GM23338 (cell line): ENCODE measurements at regions not wholly inside any gene's neighbourhood (a gene's known extent, or its start where the extent isn't known, plus 50 kb on each side); places are given as distances from the start of the nearest gene placed in this dataset.

ENCODE experiments used
- ATAC-seq: fragments of 200-7000 bp; cut with Tn5 transposase; 3 replicates; pipeline ENCODE4 v1.9.1; 2020
- DNase-seq: peaks from one replicate; pipeline ENCODE4 v3.0.0-alpha.2; 2015; ENCODE audit warnings: low spot score
- H2AFZ ChIP-seq: fragments of 200-600 bp; sonication (generic); 2 replicates; pipeline ENCODE4 v1.8.0; 2016; ENCODE audit warnings: antibody characterized with exemption, mild to moderate bottlenecking, moderate library complexity
- H3F3A ChIP-seq: fragments of 200-600 bp; sonication (generic); replicated peaks from 2 replicates; pipeline ENCODE4 v1.8.0; 2017; ENCODE audit warnings: antibody characterized with exemption, mixed run types, low read depth
- H3K27ac ChIP-seq: fragments of 200-600 bp; sonication (generic); 2 replicates; pipeline ENCODE4 v1.6.1; 2016; ENCODE audit warnings: low read depth
- H3K27me3 ChIP-seq: fragments of 200-600 bp; sonication (generic); 2 replicates; pipeline ENCODE4 v1.8.0; 2016; ENCODE audit warnings: mild to moderate bottlenecking, mixed run types, moderate library complexity; ENCODE audit not compliant: insufficient read depth
- H3K36me3 ChIP-seq: fragments of 200-600 bp; sonication (generic); 2 replicates; pipeline ENCODE4 v1.8.0; 2016; ENCODE audit warnings: mild to moderate bottlenecking; ENCODE audit not compliant: insufficient read depth
- H3K4me1 ChIP-seq: fragments of 200-600 bp; sonication (generic); 2 replicates; pipeline ENCODE4 v1.8.0; 2016; ENCODE audit warnings: mild to moderate bottlenecking, moderate library complexity; ENCODE audit not compliant: insufficient read depth
- H3K4me2 ChIP-seq: fragments of 200-600 bp; sonication (generic); 2 replicates; pipeline ENCODE4 v1.7.1; 2017; ENCODE audit warnings: mixed run types
- H3K4me3 ChIP-seq: fragments of 200-600 bp; sonication (generic); 2 replicates; pipeline ENCODE4 v1.6.1; 2016; ENCODE audit warnings: mixed run types
- H3K79me2 ChIP-seq: fragments of 200-600 bp; sonication (generic); replicated peaks from 2 replicates; pipeline ENCODE4 v1.8.0; 2017; ENCODE audit warnings: mild to moderate bottlenecking; ENCODE audit not compliant: insufficient read depth
- H3K9me2 ChIP-seq: fragments of 200-600 bp; sonication (generic); 2 replicates; pipeline ENCODE4 v1.8.0; 2017; ENCODE audit not compliant: insufficient read depth
- H4K20me1 ChIP-seq: fragments of 200-600 bp; sonication (generic); replicated peaks from 2 replicates; pipeline ENCODE4 v1.8.0; 2017; ENCODE audit warnings: mild to moderate bottlenecking; ENCODE audit not compliant: insufficient read depth
- H3K27ac Mint-ChIP-seq: 2 replicates; pipeline ENCODE4 v1.8.0; 2020; ENCODE audit warnings: inconsistent platforms, mild to moderate bottlenecking, moderate library complexity, mixed read lengths
- H3K27me3 Mint-ChIP-seq: 3 replicates; pipeline ENCODE4 v1.8.0; 2022; ENCODE audit warnings: low read depth, mild to moderate bottlenecking, moderate library complexity, mixed read lengths, inconsistent platforms; ENCODE audit not compliant: insufficient read depth, poor library complexity
- H3K36me3 Mint-ChIP-seq: 3 replicates; pipeline ENCODE4 v1.8.0; 2021; ENCODE audit warnings: low read depth, mild to moderate bottlenecking, inconsistent platforms, moderate library complexity, mixed read lengths
- H3K4me1 Mint-ChIP-seq: 3 replicates; pipeline ENCODE4 v1.8.0; 2020; ENCODE audit warnings: mild to moderate bottlenecking, inconsistent platforms, mixed read lengths
- H3K4me3 Mint-ChIP-seq: 3 replicates; pipeline ENCODE4 v1.8.0; 2021; ENCODE audit warnings: moderate library complexity, mild to moderate bottlenecking, inconsistent platforms, mixed read lengths
- H3K9me3 Mint-ChIP-seq: 3 replicates; pipeline ENCODE4 v1.8.0; 2020; ENCODE audit warnings: moderate library complexity, mild to moderate bottlenecking, inconsistent platforms, mixed read lengths
- EZH2 ChIP-seq: fragments of 200-600 bp; sonication (generic); IDR thresholded peaks from one replicate; pipeline ENCODE4 v1.8.0; 2017; ENCODE audit warnings: antibody characterized with exemption, mild to moderate bottlenecking, low read depth; ENCODE audit not compliant: unreplicated experiment
- EZH2phosphoT487 ChIP-seq: fragments of 200-600 bp; sonication (generic); IDR thresholded peaks from one replicate; pipeline ENCODE4 v1.8.1; 2018; ENCODE audit warnings: antibody characterized with exemption; ENCODE audit not compliant: unreplicated experiment
- JUNB ChIP-seq: IDR thresholded peaks from one replicate; pipeline ENCODE4 v1.6.1; 2016; ENCODE audit warnings: antibody characterized with exemption; ENCODE audit not compliant: unreplicated experiment
- NANOG ChIP-seq: IDR thresholded peaks from 2 replicates; pipeline ENCODE4 v1.6.1; 2016; ENCODE audit warnings: antibody characterized with exemption, borderline replicate concordance
- REST ChIP-seq: IDR thresholded peaks from one replicate; pipeline ENCODE4 v1.6.1; 2018; ENCODE audit warnings: antibody characterized with exemption; ENCODE audit not compliant: unreplicated experiment
- STAT1 ChIP-seq: IDR thresholded peaks from one replicate; pipeline ENCODE4 v1.6.1; 2016; ENCODE audit warnings: antibody characterized with exemption; ENCODE audit not compliant: unreplicated experiment
- ZNF114 ChIP-seq: fragments of 250-450 bp; sonication (Bioruptor Pico); IDR thresholded peaks from 2 replicates; pipeline ENCODE4 v1.5.0; 2020; ENCODE audit warnings: mild to moderate bottlenecking, moderate library complexity
- ZNF331 ChIP-seq: fragments of 250-450 bp; sonication (Bioruptor Pico); IDR thresholded peaks from 2 replicates; pipeline ENCODE4 v1.5.0; 2020; ENCODE audit warnings: low read depth, mild to moderate bottlenecking, moderate library complexity
- TF ChIP-seq, protein P1 (sequence below): IDR thresholded peaks from 2 replicates; pipeline ENCODE4 v1.6.1; 2016; ENCODE audit warnings: antibody characterized with exemption
- TF ChIP-seq, protein P2 (sequence below): fragments of 250-450 bp; sonication (Bioruptor Pico); IDR thresholded peaks from 2 replicates; pipeline ENCODE4 v1.5.0; 2020; ENCODE audit warnings: mild to moderate bottlenecking, moderate library complexity

DNA sequence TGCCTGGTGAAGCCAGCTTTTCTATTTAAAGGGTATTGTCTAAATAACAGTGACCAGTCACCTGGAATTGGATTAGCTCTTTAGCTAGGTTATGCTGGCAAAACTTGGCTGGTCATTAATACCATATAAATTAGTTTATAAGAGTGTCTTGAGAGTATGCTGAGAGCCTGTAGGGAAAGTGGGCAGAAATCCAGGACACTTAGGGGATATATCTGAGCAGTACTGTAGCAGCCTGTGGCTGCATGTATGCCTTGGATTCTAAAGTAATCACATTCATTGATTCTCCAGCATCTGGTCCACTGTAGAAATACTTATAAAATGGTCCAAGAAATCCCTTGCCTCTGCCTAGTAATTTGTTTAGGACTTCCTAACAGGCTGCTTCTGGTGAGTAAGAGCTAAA is 288.9 kb upstream of the DMAC1 start:
- H3F3A ChIP-seq = no peaks in the 10 kb centered on the region
- no peaks in the 10 kb centered on the region for H3K36me3 ChIP-seq
- Mint-ChIP-seq H3K9me3 (no peaks in the 10 kb centered on the region), H3K4me1 (peaks cover 4% of the 10 kb centered on the region; the same call in 2 of the 3 replicates), H3K27ac (no peak overlapping the region), H3K27me3 (no peaks in the 10 kb centered on the region), H3K36me3 (no peaks in the 10 kb centered on the region), H3K4me3 (no peak overlapping the region)
- no peaks in the 10 kb centered on the region; the same call in 1 of the 2 replicates for H3K9me2 ChIP-seq
- H2AFZ ChIP-seq = no peak overlapping the region
- H4K20me1 ChIP-seq = no peaks in the 10 kb centered on the region
- H3K4me3 ChIP-seq = no peak overlapping the region
- TF ChIP-seq NANOG (no peak), ZNF114 (CRISPR knock-in tag) (no peak), STAT1 (no peak), ZNF331 (CRISPR knock-in tag) (no peak)
- TF ChIP-seq, protein P1, sequence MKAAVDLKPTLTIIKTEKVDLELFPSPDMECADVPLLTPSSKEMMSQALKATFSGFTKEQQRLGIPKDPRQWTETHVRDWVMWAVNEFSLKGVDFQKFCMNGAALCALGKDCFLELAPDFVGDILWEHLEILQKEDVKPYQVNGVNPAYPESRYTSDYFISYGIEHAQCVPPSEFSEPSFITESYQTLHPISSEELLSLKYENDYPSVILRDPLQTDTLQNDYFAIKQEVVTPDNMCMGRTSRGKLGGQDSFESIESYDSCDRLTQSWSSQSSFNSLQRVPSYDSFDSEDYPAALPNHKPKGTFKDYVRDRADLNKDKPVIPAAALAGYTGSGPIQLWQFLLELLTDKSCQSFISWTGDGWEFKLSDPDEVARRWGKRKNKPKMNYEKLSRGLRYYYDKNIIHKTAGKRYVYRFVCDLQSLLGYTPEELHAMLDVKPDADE = no peak
- DNase-seq = no peak
- no peak overlapping the region for H3K4me2 ChIP-seq
- H3K4me1 ChIP-seq = no peaks in the 10 kb centered on the region
- no peak for ATAC-seq
- H3K27me3 ChIP-seq = no peaks in the 10 kb centered on the region
- H3K27ac ChIP-seq = no peak overlapping the region
- no peaks in the 10 kb centered on the region for H3K79me2 ChIP-seq

- Histone ChIP-seq H3K36me3 (no peaks in the 10 kb centered on the region), H3K4me2 (no peak overlapping the region), H3K79me2 (no peaks in the 10 kb centered on the region), H2AFZ (no peak overlapping the region), H3K4me3 (no peak overlapping the region), H3K9me2 (no peaks in the 10 kb centered on the region), H3K27ac (no peak overlapping the region), H4K20me1 (no peaks in the 10 kb centered on the region), H3K27me3 (no peaks in the 10 kb centered on the region), H3K4me1 (no peaks in the 10 kb centered on the region), H3F3A (no peaks in the 10 kb centered on the region)
- H3K36me3 Mint-ChIP-seq = no peaks in the 10 kb centered on the region
- H3K4me1 Mint-ChIP-seq = no peaks in the 10 kb centered on the region
- H3K4me3 Mint-ChIP-seq = no peak overlapping the region
- DNase-seq (no peak), ATAC-seq (no peak)
- no peaks in the 10 kb centered on the region for H3K27me3 Mint-ChIP-seq
- no peak overlapping the region for H3K27ac Mint-ChIP-seq
- no peaks in the 10 kb centered on the region; the same call in 2 of the 3 replicates for H3K9me3 Mint-ChIP-seq
- TF ChIP-seq, protein P1 = no peak
- TF ChIP-seq, protein P2, sequence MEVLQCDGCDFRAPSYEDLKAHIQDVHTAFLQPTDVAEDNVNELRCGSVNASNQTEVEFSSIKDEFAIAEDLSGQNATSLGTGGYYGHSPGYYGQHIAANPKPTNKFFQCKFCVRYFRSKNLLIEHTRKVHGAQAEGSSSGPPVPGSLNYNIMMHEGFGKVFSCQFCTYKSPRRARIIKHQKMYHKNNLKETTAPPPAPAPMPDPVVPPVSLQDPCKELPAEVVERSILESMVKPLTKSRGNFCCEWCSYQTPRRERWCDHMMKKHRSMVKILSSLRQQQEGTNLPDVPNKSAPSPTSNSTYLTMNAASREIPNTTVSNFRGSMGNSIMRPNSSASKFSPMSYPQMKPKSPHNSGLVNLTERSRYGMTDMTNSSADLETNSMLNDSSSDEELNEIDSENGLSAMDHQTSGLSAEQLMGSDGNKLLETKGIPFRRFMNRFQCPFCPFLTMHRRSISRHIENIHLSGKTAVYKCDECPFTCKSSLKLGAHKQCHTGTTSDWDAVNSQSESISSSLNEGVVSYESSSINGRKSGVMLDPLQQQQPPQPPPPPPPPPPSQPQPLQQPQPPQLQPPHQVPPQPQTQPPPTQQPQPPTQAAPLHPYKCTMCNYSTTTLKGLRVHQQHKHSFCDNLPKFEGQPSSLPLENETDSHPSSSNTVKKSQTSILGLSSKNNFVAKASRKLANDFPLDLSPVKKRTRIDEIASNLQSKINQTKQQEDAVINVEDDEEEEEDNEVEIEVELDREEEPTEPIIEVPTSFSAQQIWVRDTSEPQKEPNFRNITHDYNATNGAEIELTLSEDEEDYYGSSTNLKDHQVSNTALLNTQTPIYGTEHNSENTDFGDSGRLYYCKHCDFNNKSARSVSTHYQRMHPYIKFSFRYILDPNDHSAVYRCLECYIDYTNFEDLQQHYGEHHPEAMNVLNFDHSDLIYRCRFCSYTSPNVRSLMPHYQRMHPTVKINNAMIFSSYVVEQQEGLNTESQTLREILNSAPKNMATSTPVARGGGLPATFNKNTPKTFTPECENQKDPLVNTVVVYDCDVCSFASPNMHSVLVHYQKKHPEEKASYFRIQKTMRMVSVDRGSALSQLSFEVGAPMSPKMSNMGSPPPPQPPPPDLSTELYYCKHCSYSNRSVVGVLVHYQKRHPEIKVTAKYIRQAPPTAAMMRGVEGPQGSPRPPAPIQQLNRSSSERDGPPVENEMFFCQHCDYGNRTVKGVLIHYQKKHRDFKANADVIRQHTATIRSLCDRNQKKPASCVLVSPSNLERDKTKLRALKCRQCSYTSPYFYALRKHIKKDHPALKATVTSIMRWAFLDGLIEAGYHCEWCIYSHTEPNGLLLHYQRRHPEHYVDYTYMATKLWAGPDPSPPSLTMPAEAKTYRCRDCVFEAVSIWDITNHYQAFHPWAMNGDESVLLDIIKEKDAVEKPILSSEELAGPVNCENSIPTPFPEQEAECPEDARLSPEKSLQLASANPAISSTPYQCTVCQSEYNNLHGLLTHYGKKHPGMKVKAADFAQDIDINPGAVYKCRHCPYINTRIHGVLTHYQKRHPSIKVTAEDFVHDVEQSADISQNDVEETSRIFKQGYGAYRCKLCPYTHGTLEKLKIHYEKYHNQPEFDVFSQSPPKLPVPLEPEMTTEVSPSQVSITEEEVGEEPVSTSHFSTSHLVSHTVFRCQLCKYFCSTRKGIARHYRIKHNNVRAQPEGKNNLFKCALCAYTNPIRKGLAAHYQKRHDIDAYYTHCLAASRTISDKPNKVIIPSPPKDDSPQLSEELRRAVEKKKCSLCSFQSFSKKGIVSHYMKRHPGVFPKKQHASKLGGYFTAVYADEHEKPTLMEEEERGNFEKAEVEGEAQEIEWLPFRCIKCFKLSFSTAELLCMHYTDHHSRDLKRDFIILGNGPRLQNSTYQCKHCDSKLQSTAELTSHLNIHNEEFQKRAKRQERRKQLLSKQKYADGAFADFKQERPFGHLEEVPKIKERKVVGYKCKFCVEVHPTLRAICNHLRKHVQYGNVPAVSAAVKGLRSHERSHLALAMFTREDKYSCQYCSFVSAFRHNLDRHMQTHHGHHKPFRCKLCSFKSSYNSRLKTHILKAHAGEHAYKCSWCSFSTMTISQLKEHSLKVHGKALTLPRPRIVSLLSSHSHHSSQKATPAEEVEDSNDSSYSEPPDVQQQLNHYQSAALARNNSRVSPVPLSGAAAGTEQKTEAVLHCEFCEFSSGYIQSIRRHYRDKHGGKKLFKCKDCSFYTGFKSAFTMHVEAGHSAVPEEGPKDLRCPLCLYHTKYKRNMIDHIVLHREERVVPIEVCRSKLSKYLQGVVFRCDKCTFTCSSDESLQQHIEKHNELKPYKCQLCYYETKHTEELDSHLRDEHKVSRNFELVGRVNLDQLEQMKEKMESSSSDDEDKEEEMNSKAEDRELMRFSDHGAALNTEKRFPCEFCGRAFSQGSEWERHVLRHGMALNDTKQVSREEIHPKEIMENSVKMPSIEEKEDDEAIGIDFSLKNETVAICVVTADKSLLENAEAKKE = no peak
- TF ChIP-seq EZH2 = no peak
- TF ChIP-seq REST = no peak
- no peak for TF ChIP-seq NANOG
- no peak for TF ChIP-seq EZH2phosphoT487
- no peak for TF ChIP-seq STAT1
- TF ChIP-seq ZNF331 (CRISPR knock-in tag) = no peak
- TF ChIP-seq JUNB = no peak
These were observed 286.4 kb upstream of the DMAC1 start for GRCh38 chr9:8085986-8086385.
